Activated CD4-positive, CD25-positive, alpha-beta regulatory T cell (primary cell): ENCODE measurements at regions not wholly inside any gene's neighbourhood (a gene's known extent, or its start where the extent isn't known, plus 50 kb on each side); places are given as distances from the start of the nearest gene placed in this dataset.
"Not testable (repeated sequence)": the region's sequence is repeated elsewhere in the genome, so short reads cannot be mapped to it uniquely, and the experiment has no call there.

ENCODE experiments used
- DNase-seq, 4 experiments: peaks; one replicate each; lab custom pipeline; 2025; lab: John Stamatoyannopoulos, UW

GRCh38 chr15:66864871-66865281 lies 162.8 kb downstream of the SMAD6 start:
- DNase-seq = no peak

DNA sequence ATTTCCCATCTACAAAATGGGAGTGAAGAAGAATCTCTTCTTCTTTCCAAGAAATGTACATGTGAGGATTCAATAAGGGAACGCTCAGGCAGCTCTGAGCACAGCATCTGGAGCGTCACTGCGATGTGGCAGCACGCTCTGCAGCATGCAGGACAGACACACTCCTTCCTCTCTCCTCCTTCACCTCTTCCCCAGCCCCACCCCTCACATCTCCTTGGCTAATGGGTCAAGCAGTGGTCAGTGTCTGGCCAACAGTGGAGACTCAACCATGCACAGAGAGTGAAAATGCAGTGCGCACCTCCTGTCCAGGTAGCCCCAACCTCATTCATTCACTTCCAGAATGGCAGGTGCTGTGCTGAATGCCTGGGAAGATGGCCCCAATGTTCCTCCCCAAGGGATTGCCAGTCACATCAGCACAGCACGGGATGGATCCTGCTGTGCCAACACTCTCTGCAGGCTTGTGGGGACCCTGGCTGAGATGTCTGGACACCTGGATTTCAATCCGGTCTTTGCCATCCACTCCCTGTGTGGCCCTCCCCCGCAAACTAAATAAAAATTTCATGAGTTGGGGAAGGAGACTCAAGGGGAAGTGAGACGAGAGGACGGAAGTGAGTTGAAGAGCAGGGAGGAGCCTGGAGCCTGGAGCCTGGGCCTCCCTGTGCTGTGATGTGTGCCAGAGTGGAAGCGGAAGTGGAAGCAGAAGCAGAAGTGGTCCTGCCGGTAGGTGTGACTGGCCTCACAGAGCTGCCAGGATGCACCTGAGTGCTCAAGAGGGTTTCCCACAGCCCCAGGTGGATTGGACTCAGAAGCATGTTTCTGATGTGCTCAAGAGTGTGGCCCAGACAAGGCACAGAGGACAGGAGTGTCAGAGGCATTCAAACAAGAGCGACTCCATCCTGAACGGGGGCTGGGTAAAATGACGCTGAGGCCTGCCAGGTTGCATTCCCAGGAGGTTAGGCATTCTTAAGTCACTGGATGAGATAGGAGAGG lies 163.9 kb downstream of the SMAD6 start:
- no peak for DNase-seq

- no peak for DNase-seq
Measured at GRCh38 chr15:66866656-66867055, 164.6 kb downstream of the SMAD6 start.

GRCh38 chr15:66868918-66869317 lies 166.9 kb downstream of the SMAD6 start:
- no peak for DNase-seq

DNA sequence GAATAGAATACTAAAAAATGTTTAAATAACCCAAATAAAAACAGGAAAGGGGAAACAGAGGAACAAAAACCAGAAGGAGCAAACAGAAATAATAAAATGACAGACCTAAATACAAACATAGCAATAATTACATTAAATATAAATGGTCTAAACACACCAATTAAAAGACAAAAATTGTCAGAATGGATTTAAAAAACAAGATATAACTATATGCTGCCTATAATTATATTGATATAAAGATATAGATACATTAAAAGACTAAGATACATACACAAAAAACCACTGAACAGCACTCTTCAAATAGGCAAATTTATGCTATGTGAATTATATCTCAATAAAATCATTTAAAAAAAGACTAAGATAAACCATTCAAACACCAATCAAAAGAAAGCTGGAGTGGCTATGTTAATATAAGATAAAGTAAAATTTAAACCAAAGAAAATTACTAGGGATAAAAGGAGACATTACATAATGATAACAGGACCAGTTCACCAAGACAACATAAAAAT lies 168.9 kb downstream of the SMAD6 start:
- no peak for DNase-seq

DNA sequence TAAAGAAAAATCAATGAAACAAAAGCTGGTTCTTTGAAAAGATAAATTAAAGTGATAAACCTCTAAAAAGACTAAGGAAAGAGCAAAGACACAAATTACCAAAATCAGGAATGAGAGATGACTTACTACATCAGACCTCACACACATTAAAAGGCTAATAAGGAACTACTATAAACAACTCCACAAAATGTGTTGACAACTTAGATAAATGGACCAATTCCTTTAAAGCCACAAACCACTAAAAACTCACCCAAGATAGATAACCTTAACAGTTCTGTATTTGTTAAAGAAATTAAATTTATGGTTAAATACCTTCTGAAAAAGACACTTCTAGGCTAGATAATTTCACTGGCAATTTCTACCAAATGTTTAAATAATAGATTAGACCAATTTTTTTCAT lies 170.4 kb downstream of the SMAD6 start:
- DNase-seq = no peak

DNA sequence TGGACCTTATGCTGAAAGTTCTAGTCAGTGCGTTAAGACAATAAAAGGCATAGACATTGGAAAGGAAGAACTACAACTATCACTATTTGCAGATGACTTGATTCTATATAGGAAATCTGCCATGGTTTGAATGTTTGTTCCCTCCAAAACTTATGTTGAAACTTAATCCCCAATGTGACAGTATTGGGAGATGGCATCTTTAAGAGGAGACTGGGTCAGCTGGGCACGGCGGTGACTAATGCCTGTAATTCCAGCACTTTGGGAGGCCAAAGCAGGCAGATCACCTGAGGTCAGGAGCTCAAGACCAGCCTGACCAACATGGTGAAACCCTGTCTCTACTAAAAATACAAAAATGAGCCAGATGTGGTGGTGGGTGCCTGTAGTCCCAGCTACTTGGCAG lies 171.3 kb downstream of the SMAD6 start:
- not testable (repeated sequence) for DNase-seq

- no peak for DNase-seq
Measured at GRCh38 chr15:66873856-66874255, 171.8 kb downstream of the SMAD6 start.

GRCh38 chr15:66875588-66876420 lies 173.8 kb downstream of the SMAD6 start:
- DNase-seq = no peak

- no peak for DNase-seq
Measured at GRCh38 chr15:66876421-66876730, 174.3 kb downstream of the SMAD6 start.

DNA sequence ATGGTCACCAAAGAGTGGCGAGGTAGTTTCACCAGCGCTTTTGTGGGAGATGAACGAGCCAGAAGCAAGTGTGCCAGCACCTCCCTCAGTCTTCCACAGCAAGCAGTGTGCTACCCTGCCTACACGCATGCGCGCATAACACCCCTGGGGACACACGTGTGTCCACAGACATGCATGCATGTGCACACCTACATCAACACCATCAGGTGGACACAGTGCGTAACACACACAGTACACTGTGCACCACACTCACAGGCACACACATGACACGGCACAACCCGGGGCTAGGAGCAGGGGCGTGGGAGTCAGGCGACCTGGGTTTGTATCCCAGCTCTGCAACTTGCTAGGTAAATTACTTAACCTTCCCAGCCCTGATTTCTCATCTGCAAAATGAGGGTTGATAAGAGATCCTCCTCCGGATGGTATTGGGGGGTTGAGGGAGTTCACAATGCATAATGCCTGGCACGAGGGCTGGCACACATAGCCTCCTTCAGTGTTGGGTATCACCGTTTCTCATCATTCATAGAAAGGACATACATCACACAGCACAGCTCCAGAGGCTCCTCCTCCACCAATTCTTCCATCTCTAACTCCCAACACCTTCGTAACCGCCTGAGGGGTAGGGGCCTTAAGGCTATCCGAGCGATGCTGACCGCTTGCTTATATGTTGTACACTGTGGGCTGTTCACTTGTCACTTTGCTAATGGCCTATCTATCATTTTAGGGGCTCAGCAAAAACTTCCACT lies 174.9 kb downstream of the SMAD6 start:
- DNase-seq = no peak

GRCh38 chr15:66877477-66878271 lies 175.6 kb downstream of the SMAD6 start:
- no peak for DNase-seq

DNA sequence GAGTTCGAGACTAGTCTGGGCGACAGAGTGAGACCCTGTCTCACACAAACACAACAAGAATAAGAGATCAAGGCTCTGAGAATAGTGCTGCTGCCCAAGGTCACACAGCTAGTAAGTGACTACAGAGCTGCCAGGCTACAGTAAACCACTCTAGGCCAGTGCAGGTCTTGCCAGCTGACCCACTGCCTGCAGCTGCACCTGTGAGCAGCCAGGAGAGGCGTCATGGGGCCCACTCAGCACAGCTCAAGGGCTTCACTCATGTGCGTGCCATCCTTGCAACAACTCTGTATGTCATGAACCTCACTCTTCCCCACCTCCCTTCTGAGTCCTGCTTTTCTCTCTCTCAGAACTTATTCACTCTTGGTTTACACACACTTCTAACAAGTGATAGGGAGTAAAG lies 176.7 kb downstream of the SMAD6 start:
- no peak for DNase-seq

GRCh38 chr15:66879531-66880368 lies 177.7 kb downstream of the SMAD6 start:
- DNase-seq = no peak

DNA sequence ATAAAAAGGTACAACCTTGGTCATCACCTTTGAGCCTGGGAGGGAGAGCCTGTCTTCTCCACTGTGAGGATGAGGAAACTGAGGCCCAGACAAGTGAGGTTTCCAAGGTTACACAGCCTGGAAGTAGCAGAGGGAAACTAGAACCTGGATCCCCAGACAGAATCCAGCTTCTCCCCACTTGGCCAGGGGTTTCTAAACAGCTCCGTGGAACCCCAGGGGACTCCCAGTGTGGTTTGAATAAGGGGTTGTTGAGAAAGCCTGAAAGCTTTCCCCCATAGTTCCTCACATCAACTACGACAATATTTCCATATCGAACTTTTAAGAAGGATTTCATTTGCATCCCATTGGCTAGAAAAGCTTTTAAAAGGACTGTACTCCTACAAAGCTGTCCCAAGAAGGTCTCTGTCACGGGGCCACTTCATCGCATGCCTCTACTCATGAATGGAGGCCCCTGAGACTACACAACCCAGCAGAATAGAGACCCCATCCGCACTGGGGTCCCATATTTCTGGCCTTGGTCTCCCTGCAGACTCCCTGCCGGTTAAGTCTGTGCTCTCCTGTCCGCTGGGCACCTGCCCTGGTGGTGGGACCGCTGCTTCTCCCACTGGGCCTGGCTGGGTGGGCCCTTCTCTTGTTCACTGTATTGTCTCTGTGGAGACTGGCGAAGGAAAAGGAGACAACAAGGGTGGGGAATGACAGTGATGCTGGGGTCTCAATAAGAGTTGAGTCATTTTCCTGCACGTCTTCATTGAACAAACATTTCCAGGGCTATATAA lies 178.5 kb downstream of the SMAD6 start:
- no peak for DNase-seq

DNA sequence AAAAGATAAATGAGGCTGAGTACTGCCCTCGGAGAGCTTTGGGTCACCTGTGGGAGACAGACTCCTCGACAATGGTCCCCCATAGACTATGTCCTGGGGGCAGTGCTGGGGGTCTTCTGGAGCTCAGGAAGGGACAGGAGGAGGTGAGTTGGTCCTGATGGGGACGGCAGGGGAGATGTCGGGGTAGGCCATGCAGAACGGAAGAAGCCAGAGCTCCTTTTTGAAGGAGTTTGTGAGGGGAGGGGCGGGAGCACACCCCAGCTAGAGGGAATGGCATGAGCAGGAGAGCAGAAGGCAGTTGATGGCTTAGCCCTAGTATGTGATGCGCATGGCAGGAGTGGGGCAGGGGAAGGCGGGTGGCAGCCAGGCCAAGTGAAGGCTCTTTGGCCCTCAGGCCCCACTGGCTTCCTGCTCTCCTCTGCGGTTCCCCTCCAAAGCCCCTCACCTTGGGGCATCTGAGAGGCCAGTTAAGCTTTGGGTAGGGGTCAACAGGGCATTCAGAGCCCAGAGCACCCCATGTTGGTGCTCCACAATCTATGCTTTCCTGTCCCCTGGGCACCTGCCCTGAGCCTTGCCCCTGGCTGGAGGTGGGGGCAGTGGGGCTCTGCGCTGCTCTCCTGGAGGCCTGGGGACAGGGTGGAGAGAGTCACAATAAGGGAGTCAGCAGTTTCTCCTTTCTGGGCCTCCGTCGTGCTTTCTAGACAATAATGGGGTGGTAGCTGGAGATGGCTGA lies 179.3 kb downstream of the SMAD6 start:
- DNase-seq = no peak

GRCh38 chr15:66882251-66883020 lies 180.4 kb downstream of the SMAD6 start:
- DNase-seq = no peak

- no peak for DNase-seq
Measured at GRCh38 chr15:66883284-66883911, 181.4 kb downstream of the SMAD6 start.
